ENCODE measurements at regions not wholly inside any gene's neighbourhood (a gene's known extent, or its start where the extent isn't known, plus 50 kb on each side); places are given as distances from the start of the nearest gene placed in this dataset.

DNA sequence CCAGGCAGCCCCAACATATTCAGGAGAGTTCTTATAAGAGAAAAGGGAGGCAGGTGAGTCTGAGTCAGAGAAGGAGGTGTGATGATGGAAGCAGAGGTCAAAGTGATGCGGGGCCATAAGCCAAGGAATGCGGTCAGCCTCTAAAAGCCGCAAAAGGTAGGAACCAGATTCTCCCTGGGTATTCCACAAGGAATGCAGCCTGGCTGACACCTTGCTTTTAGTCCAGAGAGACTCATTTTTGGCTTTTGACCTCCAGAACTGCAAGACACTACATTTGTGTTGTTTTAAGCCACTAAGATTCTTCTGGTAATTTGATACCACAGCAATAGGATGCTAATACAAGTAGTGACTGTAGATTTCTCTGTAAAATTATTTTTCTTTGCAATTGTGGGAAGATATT lies 151.5 kb upstream of the EEPD1 start:
- TF ChIP-seq MYC (IDR thresholded peaks at IDR 0.05; ENCODE audit: insufficient read depth, insufficient read length, insufficient replicate concordance, low read length, severe bottlenecking), result no peak
- TF ChIP-seq GABPA (IDR thresholded peaks at IDR 0.05; ENCODE audit: low read depth), result no peak
- TF ChIP-seq, protein P1, sequence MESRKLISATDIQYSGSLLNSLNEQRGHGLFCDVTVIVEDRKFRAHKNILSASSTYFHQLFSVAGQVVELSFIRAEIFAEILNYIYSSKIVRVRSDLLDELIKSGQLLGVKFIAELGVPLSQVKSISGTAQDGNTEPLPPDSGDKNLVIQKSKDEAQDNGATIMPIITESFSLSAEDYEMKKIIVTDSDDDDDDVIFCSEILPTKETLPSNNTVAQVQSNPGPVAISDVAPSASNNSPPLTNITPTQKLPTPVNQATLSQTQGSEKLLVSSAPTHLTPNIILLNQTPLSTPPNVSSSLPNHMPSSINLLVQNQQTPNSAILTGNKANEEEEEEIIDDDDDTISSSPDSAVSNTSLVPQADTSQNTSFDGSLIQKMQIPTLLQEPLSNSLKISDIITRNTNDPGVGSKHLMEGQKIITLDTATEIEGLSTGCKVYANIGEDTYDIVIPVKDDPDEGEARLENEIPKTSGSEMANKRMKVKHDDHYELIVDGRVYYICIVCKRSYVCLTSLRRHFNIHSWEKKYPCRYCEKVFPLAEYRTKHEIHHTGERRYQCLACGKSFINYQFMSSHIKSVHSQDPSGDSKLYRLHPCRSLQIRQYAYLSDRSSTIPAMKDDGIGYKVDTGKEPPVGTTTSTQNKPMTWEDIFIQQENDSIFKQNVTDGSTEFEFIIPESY (IDR thresholded peaks at IDR 0.05), result no peak
- no peak for TF ChIP-seq FOXM1 (IDR thresholded peaks at IDR 0.05; ENCODE audit: low read depth, low read length)
- TF ChIP-seq EZH2 (IDR thresholded peaks at IDR 0.05; ENCODE audit: borderline replicate concordance, control insufficient read depth, low read depth, low read length), result no peak
